Neural progenitor cell (in vitro differentiated cells): ENCODE measurements at regions not wholly inside any gene's neighbourhood (a gene's known extent, or its start where the extent isn't known, plus 50 kb on each side); places are given as distances from the start of the nearest gene placed in this dataset.

Source experiments
- DNase-seq: peaks from one replicate; pipeline ENCODE4 v3.0.0-alpha.2; 2016; ENCODE audit warnings: low spot score
- H2AFZ ChIP-seq: fragments of 200-600 bp; sonication (generic); replicated peaks from 2 replicates; pipeline ENCODE4 v1.6.1; 2016; ENCODE audit warnings: antibody characterized with exemption
- H3F3A ChIP-seq: fragments of 200-600 bp; sonication (generic); 2 replicates; pipeline ENCODE4 v1.6.1; 2016; ENCODE audit warnings: antibody characterized with exemption, low read depth
- H3K27ac ChIP-seq: fragments of 200-600 bp; sonication (generic); 2 replicates; pipeline ENCODE4 v1.5.1; 2016; ENCODE audit warnings: mild to moderate bottlenecking
- H3K27me3 ChIP-seq: fragments of 200-600 bp; sonication (generic); 2 replicates; pipeline ENCODE4 v1.6.1; 2016; ENCODE audit warnings: mild to moderate bottlenecking, moderate library complexity
- H3K36me3 ChIP-seq: fragments of 200-600 bp; sonication (generic); 2 replicates; pipeline ENCODE4 v1.5.1; 2016
- H3K4me1 ChIP-seq: fragments of 200-600 bp; sonication (generic); 2 replicates; pipeline ENCODE4 v1.6.1; 2016; ENCODE audit warnings: mixed run types
- H3K4me2 ChIP-seq: fragments of 200-600 bp; sonication (generic); 2 replicates; pipeline ENCODE4 v1.6.1; 2016
- H3K4me3 ChIP-seq: fragments of 200-600 bp; sonication (generic); 2 replicates; pipeline ENCODE4 v1.5.1; 2016
- H3K79me2 ChIP-seq: fragments of 200-600 bp; sonication (generic); 2 replicates; pipeline ENCODE4 v1.6.1; 2016; ENCODE audit warnings: low read depth
- H3K9ac ChIP-seq: fragments of 200-600 bp; sonication (generic); 2 replicates; pipeline ENCODE4 v1.6.1; 2016
- H3K9me3 ChIP-seq: fragments of 200-600 bp; sonication (generic); 2 replicates; pipeline ENCODE4 v1.5.1; 2016; ENCODE audit warnings: low read depth
- H4K20me1 ChIP-seq: fragments of 200-600 bp; sonication (generic); 2 replicates; pipeline ENCODE4 v1.6.1; 2016; ENCODE audit warnings: low read depth
- H3K27ac Mint-ChIP-seq: 3 replicates; pipeline ENCODE4 v1.8.0; 2021; ENCODE audit warnings: mixed read lengths
- H3K27me3 Mint-ChIP-seq: 2 replicates; pipeline ENCODE4 v1.8.0; 2022; ENCODE audit warnings: low read depth, mild to moderate bottlenecking, inconsistent platforms, moderate library complexity, mixed read lengths; ENCODE audit not compliant: insufficient read depth
- H3K36me3 Mint-ChIP-seq: 3 replicates; pipeline ENCODE4 v1.8.0; 2021; ENCODE audit warnings: mixed read lengths
- H3K4me1 Mint-ChIP-seq: 3 replicates; pipeline ENCODE4 v1.8.0; 2021; ENCODE audit warnings: mixed read lengths
- H3K4me3 Mint-ChIP-seq: 3 replicates; pipeline ENCODE4 v1.8.0; 2021; ENCODE audit warnings: mild to moderate bottlenecking, moderate library complexity, mixed read lengths
- H3K9me3 Mint-ChIP-seq: 3 replicates; pipeline ENCODE4 v1.8.0; 2020; ENCODE audit warnings: mixed read lengths
- EZH2 ChIP-seq: fragments of 200-600 bp; sonication (generic); IDR thresholded peaks from 2 replicates; pipeline ENCODE4 v1.6.1; 2017; ENCODE audit warnings: antibody characterized with exemption, mild to moderate bottlenecking, moderate library complexity
- EZH2phosphoT487 ChIP-seq: fragments of 200-600 bp; sonication (generic); IDR thresholded peaks from 2 replicates; pipeline ENCODE4 v1.6.1; 2017; ENCODE audit warnings: antibody characterized with exemption
- TF ChIP-seq, protein P1 (sequence below): fragments of 200-600 bp; sonication (generic); IDR thresholded peaks from 2 replicates; pipeline ENCODE4 v1.5.1; 2017; ENCODE audit warnings: antibody characterized with exemption, mild to moderate bottlenecking

DNA sequence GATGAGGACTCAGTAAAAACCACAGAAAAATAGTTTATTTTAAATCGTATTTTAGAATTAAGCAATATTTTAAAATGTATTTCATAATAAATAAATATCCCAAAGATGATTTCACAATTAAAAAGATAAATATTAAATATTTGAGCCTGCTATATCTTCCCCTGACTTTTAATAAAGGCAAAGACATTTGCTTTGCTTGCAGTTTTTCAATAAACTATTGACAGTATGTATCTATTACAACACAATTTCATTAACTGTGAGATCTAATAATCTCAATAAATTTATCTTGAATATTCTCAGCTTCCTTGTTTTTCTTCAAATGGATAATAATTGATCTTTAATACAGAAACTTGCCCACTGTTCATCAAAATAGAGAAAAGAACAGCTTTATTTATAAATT lies 186.2 kb upstream of the TARS1 start:
- Mint-ChIP-seq H3K27me3 (no peaks in the 10 kb centered on the region), H3K27ac (no peak overlapping the region), H3K36me3 (no peaks in the 10 kb centered on the region), H3K4me3 (no peak overlapping the region), H3K9me3 (no peaks in the 10 kb centered on the region), H3K4me1 (no peaks in the 10 kb centered on the region)
- TF ChIP-seq EZH2phosphoT487: no peak
- TF ChIP-seq, protein P1, sequence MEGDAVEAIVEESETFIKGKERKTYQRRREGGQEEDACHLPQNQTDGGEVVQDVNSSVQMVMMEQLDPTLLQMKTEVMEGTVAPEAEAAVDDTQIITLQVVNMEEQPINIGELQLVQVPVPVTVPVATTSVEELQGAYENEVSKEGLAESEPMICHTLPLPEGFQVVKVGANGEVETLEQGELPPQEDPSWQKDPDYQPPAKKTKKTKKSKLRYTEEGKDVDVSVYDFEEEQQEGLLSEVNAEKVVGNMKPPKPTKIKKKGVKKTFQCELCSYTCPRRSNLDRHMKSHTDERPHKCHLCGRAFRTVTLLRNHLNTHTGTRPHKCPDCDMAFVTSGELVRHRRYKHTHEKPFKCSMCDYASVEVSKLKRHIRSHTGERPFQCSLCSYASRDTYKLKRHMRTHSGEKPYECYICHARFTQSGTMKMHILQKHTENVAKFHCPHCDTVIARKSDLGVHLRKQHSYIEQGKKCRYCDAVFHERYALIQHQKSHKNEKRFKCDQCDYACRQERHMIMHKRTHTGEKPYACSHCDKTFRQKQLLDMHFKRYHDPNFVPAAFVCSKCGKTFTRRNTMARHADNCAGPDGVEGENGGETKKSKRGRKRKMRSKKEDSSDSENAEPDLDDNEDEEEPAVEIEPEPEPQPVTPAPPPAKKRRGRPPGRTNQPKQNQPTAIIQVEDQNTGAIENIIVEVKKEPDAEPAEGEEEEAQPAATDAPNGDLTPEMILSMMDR: no peak
- TF ChIP-seq EZH2: no peak
- H3K79me2 ChIP-seq: no peaks in the 10 kb centered on the region
- no peak for DNase-seq
- no peaks in the 10 kb centered on the region for H3K4me1 ChIP-seq
- no peak overlapping the region for H3K4me2 ChIP-seq
- no peaks in the 10 kb centered on the region for H3K9me3 ChIP-seq
- no peak overlapping the region for H3K4me3 ChIP-seq
- no peak overlapping the region for H3K27ac ChIP-seq
- no peaks in the 10 kb centered on the region for H3K27me3 ChIP-seq
- no peaks in the 10 kb centered on the region for H4K20me1 ChIP-seq
- H3F3A ChIP-seq: no peaks in the 10 kb centered on the region
- H2AFZ ChIP-seq: no peak overlapping the region
- no peaks in the 10 kb centered on the region for H3K36me3 ChIP-seq
- H3K9ac ChIP-seq: no peak overlapping the region

DNA sequence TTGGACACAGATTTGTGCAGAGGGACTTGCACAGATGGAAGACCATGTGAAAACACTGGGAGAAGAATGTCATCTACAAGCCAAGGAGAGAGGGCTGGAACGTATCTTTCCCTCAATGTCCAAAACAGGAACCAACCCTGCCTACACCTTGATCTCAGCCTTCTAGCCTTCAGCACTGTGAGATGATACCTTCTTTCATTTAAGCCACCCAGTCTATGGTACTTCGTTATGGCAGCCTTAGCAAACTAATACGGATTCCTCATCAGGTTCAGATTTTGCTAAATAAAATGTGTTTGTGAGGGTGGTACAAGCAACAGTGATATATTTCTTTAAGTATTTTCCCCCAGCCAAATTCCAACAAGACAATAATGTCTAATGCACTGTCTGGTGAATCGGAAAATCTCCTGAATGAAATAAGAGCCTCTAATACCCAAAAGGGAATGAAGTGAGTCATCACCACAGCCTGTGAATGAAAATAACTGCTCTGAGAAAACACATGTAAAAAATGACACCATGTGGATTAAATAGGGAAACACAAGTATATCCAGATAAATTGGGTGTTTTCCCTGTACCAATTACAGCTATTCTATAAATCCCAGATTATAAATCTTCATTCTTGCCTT lies 182.8 kb upstream of the TARS1 start:
- Histone ChIP-seq H3K79me2 (no peaks in the 10 kb centered on the region), H3K4me1 (no peaks in the 10 kb centered on the region), H2AFZ (peak overlapping the region; percentile 11), H4K20me1 (no peaks in the 10 kb centered on the region), H3K4me3 (no peak overlapping the region), H3K9ac (no peak overlapping the region), H3K9me3 (no peaks in the 10 kb centered on the region), H3K4me2 (no peak overlapping the region), H3K27me3 (no peaks in the 10 kb centered on the region), H3F3A (no peaks in the 10 kb centered on the region), H3K27ac (no peak overlapping the region), H3K36me3 (no peaks in the 10 kb centered on the region)
- H3K27me3 Mint-ChIP-seq: no peaks in the 10 kb centered on the region
- no peaks in the 10 kb centered on the region for H3K9me3 Mint-ChIP-seq
- no peaks in the 10 kb centered on the region for H3K4me1 Mint-ChIP-seq
- H3K36me3 Mint-ChIP-seq: no peaks in the 10 kb centered on the region
- no peak for DNase-seq
- TF ChIP-seq EZH2phosphoT487: no peak
- TF ChIP-seq, protein P1: no peak
- no peak for TF ChIP-seq EZH2
- no peak overlapping the region for H3K4me3 Mint-ChIP-seq
- H3K27ac Mint-ChIP-seq: no peak overlapping the region

DNA sequence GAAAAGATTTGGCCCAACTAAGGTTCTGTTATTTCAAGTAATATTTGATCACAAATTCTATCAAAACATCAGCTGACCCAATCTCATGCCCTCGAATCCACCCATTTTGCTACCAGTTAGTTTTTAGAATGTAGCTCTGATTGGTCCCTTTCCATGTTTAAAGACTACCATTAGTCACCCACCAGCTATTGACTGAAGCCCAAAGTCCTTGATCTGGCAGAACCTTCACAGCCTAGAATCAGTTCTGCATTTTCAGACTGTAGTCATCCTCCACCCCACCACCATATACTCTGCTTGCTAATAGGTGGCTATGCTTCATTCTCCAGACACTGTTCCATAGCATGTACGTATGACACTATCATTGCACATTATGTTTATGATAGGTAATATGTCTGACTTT lies 182.2 kb upstream of the TARS1 start:
- Mint-ChIP-seq H3K4me1 (no peaks in the 10 kb centered on the region), H3K36me3 (no peaks in the 10 kb centered on the region), H3K27ac (no peak overlapping the region), H3K9me3 (peaks cover 2% of the 10 kb centered on the region), H3K27me3 (no peaks in the 10 kb centered on the region), H3K4me3 (no peak overlapping the region)
- Histone ChIP-seq H3K9ac (no peak overlapping the region), H2AFZ (no peak overlapping the region), H3K36me3 (no peaks in the 10 kb centered on the region), H4K20me1 (no peaks in the 10 kb centered on the region), H3K4me2 (no peak overlapping the region), H3K9me3 (no peaks in the 10 kb centered on the region), H3K4me1 (no peaks in the 10 kb centered on the region), H3K27me3 (no peaks in the 10 kb centered on the region), H3K27ac (no peak overlapping the region), H3K4me3 (no peak overlapping the region), H3K79me2 (no peaks in the 10 kb centered on the region), H3F3A (no peaks in the 10 kb centered on the region)
- DNase-seq: no peak
- TF ChIP-seq, protein P1: no peak
- TF ChIP-seq EZH2phosphoT487 (no peak), EZH2 (no peak)
